SKM-1 (cell line): ENCODE measurements at regions not wholly inside any gene's neighbourhood (a gene's known extent, or its start where the extent isn't known, plus 50 kb on each side); places are given as distances from the start of the nearest gene placed in this dataset.

Experiments
- DNase-seq: peaks from one replicate; lab custom pipeline; 2025; ENCODE audit not compliant: unreplicated experiment; lab: John Stamatoyannopoulos, UW

- DNase-seq = no peak
These were observed 351.2 kb downstream of the C16orf95 start for GRCh38 chr16:86965840-86966550.

GRCh38 chr16:86966777-86967176 is 350.4 kb downstream of the C16orf95 start:
- no peak for DNase-seq

- no peak for DNase-seq
These were observed 348.3 kb downstream of the C16orf95 start for GRCh38 chr16:86968866-86969265.

GRCh38 chr16:86969716-86970115 is 347.5 kb downstream of the C16orf95 start:
- DNase-seq = no peak

GRCh38 chr16:86970279-86970678 is 346.9 kb downstream of the C16orf95 start:
- DNase-seq = no peak

- DNase-seq = no peak
These were observed 346.5 kb downstream of the C16orf95 start for GRCh38 chr16:86970726-86971125.

- no peak for DNase-seq
These were observed 345.9 kb downstream of the C16orf95 start for GRCh38 chr16:86971251-86971650.

- DNase-seq = no peak
These were observed 343.1 kb downstream of the C16orf95 start for GRCh38 chr16:86974120-86974519.

- no peak for DNase-seq
These were observed 341.7 kb downstream of the C16orf95 start for GRCh38 chr16:86975445-86975844.

GRCh38 chr16:86977076-86977676 is 340.0 kb downstream of the C16orf95 start:
- DNase-seq = no peak

GRCh38 chr16:86978445-86979030 is 338.7 kb downstream of the C16orf95 start:
- no peak for DNase-seq

- DNase-seq = no peak
These were observed 338.1 kb downstream of the C16orf95 start for GRCh38 chr16:86979061-86979460.

- DNase-seq = no peak
These were observed 337.1 kb downstream of the C16orf95 start for GRCh38 chr16:86979984-86980553.

GRCh38 chr16:86980644-86981043 is 336.5 kb downstream of the C16orf95 start:
- DNase-seq = no peak

GRCh38 chr16:86982347-86982596 is 334.9 kb downstream of the C16orf95 start:
- DNase-seq = no peak

- DNase-seq = no peak
These were observed 334.3 kb downstream of the C16orf95 start for GRCh38 chr16:86982912-86983311.

- no peak for DNase-seq
These were observed 333.6 kb downstream of the C16orf95 start for GRCh38 chr16:86983621-86984020.

GRCh38 chr16:86984343-86984742 is 332.8 kb downstream of the C16orf95 start:
- DNase-seq = no peak

GRCh38 chr16:86984991-86985647 is 332.1 kb downstream of the C16orf95 start:
- DNase-seq = no peak

GRCh38 chr16:86985648-86986015 is 331.6 kb downstream of the C16orf95 start:
- no peak for DNase-seq

- no peak for DNase-seq
These were observed 331.1 kb downstream of the C16orf95 start for GRCh38 chr16:86986136-86986535.
